ENCODE measurements at regions not wholly inside any gene's neighbourhood (a gene's known extent, or its start where the extent isn't known, plus 50 kb on each side); places are given as distances from the start of the nearest gene placed in this dataset.

DNA sequence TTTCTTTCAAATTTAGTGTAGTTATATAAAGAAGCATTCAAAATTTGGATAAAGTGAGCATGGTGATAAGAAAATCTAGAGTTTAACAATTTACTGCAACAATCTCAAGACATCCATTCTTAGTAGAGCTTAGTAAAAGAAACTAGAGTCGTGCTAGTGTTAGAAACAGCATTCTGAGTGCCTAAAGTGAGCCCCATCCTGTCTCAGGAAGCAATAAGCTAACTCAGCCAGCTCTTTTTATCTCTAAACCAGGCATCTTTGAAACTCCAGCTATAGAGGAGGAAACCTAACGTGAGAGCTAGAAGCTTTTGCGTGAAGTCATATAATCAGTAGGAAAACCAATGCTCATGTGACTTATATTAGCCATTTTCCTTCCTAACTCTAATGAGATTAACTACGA, 1187.1 kb upstream of the EPHA6 start:
- DNase-seq, result no peak
- H3K4me3 ChIP-seq, result no peak overlapping the region
- H3K27ac ChIP-seq, result no peak overlapping the region
- H3K36me3 ChIP-seq, result no peaks in the 10 kb centered on the region
- TF ChIP-seq, protein P1, sequence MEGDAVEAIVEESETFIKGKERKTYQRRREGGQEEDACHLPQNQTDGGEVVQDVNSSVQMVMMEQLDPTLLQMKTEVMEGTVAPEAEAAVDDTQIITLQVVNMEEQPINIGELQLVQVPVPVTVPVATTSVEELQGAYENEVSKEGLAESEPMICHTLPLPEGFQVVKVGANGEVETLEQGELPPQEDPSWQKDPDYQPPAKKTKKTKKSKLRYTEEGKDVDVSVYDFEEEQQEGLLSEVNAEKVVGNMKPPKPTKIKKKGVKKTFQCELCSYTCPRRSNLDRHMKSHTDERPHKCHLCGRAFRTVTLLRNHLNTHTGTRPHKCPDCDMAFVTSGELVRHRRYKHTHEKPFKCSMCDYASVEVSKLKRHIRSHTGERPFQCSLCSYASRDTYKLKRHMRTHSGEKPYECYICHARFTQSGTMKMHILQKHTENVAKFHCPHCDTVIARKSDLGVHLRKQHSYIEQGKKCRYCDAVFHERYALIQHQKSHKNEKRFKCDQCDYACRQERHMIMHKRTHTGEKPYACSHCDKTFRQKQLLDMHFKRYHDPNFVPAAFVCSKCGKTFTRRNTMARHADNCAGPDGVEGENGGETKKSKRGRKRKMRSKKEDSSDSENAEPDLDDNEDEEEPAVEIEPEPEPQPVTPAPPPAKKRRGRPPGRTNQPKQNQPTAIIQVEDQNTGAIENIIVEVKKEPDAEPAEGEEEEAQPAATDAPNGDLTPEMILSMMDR (IDR thresholded peaks at IDR 0.05), result no peak
- TF ChIP-seq POLR2A (IDR thresholded peaks at IDR 0.05), result no peak
- no peaks in the 10 kb centered on the region for H3K4me1 ChIP-seq
- no peaks in the 10 kb centered on the region for H3K9me3 ChIP-seq
- H3K27me3 ChIP-seq, result no peaks in the 10 kb centered on the region
- intact Hi-C loops (cut with DNase I), result no loop called here
- 43 to 48% methylated on average over 4 of the region's 4 CpGs for WGBS, 2 donors

DNA sequence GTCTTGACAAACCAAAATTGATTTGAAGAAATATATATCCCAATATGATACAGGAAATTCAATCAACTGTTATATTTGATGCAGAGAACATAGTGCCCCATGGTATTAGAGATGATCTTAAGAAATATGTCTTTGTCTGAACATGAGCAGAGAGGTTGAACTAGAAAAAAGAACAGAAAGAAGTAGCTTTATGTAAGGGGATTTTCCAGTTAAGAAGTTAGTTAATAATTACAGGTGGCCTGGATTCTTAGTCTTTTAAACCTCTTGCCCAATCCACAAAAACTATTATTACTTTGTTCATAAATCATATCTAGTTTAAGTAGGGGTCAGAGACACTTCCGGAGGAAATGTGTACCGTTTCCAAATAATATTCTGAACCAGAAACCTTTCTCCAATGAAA, 1186.7 kb upstream of the EPHA6 start:
- no peaks in the 10 kb centered on the region for H3K36me3 ChIP-seq
- WGBS, 2 donors, result 23 to 25% methylated on average over 2 of the region's 2 CpGs
- H3K27me3 ChIP-seq, result no peaks in the 10 kb centered on the region

DNA sequence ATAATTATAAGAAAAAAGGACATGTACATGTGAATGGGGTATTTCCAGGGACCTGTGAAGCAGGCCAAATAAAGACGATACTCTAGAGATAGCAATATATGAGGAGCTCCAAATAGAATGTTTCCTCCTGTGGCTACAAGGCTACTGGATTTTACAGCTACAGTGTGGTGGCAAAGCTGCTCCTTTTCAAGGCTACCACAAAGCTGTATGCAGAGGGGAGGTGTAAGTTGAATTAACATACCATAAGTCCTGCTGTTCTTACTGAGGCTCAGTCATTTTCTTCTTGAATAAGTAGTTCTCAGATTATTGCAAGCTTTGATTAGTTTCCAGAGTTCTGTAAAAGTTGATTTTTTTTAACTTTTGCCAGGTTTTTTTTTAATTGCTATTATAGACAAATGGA, 1184.6 kb upstream of the EPHA6 start:
- H3K36me3 ChIP-seq, result no peaks in the 10 kb centered on the region
- no peaks in the 10 kb centered on the region for H3K27me3 ChIP-seq
- intact Hi-C loops (cut with DNase I), result no loop called here
- no peak overlapping the region for H3K4me3 ChIP-seq
- no peak overlapping the region for H3K27ac ChIP-seq
- no peak for TF ChIP-seq POLR2A (IDR thresholded peaks at IDR 0.05)
- TF ChIP-seq, protein P1 (IDR thresholded peaks at IDR 0.05), result no peak
- H3K9me3 ChIP-seq, result no peaks in the 10 kb centered on the region
- no peak for DNase-seq
- 70 to 93% methylated on average over 1 of the region's 1 CpG for WGBS, 2 donors
- H3K4me1 ChIP-seq, result no peaks in the 10 kb centered on the region

More for the DNA sequence above, 1186.7 kb upstream of the EPHA6 start:
- Histone ChIP-seq H3K27ac (no peak overlapping the region), H3K4me1 (no peaks in the 10 kb centered on the region), H3K9me3 (no peaks in the 10 kb centered on the region), H3K4me3 (no peak overlapping the region)
- intact Hi-C loops (cut with DNase I), result no loop called here
- no peak for DNase-seq
- TF ChIP-seq POLR2A (IDR thresholded peaks at IDR 0.05), result no peak
- TF ChIP-seq, protein P1 (IDR thresholded peaks at IDR 0.05), result no peak

DNA sequence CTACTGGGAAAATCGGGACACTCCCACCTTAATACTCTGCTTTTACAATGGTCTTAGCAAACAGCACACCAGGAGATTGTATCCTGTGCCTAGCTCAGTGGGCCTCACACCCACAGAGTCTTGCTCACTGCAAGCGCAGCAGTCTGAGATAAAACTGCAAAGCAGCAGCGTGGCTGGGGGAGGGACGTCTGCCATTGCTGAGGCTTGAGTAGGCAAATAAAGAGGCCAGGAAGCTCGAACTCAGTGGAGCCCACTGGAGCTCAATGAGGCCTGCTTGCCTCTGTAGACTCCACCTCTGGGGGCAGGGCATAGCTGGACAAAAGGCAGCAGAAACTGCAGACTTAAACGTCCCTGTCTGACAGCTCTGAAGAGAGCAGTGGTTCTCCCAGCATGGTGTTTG, 1169.1 kb upstream of the EPHA6 start:
- Histone ChIP-seq H3K4me1 (no peaks in the 10 kb centered on the region), H3K27ac (no peak overlapping the region), H3K27me3 (no peaks in the 10 kb centered on the region), H3K36me3 (no peaks in the 10 kb centered on the region), H3K9me3 (peaks cover 0 to 33% (median 0%) of the 10 kb centered on the region in 3 donors), H3K4me3 (no peak overlapping the region)
- TF ChIP-seq, protein P1 (IDR thresholded peaks at IDR 0.05), result no peak
- no peak for TF ChIP-seq POLR2A (IDR thresholded peaks at IDR 0.05)
- intact Hi-C loops (cut with DNase I), result no loop called here
- WGBS, 2 donors, result 71 to 83% methylated on average over 3 to 4 of the region's 6 CpGs
- no peak for DNase-seq

DNA sequence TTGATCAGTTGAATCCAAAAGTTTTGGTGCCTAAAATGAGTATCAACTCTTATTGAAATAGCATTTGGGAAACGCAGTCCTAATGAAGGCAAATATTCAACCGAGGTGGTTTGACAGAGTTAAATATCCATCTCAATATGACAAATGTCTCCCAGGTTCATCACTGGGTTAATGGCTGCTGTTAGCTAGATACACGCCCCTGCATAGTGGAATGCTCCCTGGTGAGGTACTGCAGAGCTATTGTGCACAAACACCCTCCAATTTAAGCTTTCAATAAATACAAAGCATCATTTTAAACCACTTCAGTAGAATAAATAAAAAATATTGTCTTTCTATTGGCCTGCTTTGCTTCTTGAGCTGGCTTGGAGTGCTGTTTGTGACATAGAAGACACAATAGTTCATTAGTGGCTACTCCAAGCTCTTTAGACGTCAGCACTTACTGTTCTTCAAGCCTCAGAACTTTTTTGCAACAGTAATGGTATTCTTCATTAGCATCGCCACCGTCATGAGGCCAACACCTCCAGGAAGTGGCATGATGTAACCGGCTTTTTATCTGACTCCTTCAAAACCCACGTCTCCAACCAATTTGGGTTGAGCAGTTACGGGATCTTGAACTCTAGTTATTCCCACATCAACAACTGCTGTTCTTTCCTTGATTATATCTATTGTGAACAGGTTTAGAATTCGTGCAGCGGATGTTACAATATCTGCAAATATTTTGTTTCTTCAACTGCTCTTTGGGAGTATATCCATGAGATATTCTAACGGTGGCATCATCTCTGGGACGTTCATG, 1159.6 kb upstream of the EPHA6 start:
- intact Hi-C loops (cut with DNase I), result no loop called here
- 72 to 77% methylated on average over 13 of the region's 13 CpGs for WGBS, 2 donors
- no peak for DNase-seq
- Histone ChIP-seq H3K27ac (no peak overlapping the region), H3K4me1 (no peaks in the 10 kb centered on the region), H3K4me3 (no peak overlapping the region), H3K27me3 (no peaks in the 10 kb centered on the region), H3K36me3 (no peaks in the 10 kb centered on the region), H3K9me3 (no peaks in the 10 kb centered on the region)
- TF ChIP-seq POLR2A (IDR thresholded peaks at IDR 0.05), result no peak
- TF ChIP-seq, protein P1 (IDR thresholded peaks at IDR 0.05), result no peak
